ENCODE measurements at regions not wholly inside any gene's neighbourhood (a gene's known extent, or its start where the extent isn't known, plus 50 kb on each side); places are given as distances from the start of the nearest gene placed in this dataset.

GRCh38 chr20:6886065-6886729, 118.7 kb downstream of the BMP2 start:
- DNase-seq = no peak

- DNase-seq = no peak
Observed at GRCh38 chr20:6887966-6888365, 120.5 kb downstream of the BMP2 start.

GRCh38 chr20:6888736-6889395, 121.4 kb downstream of the BMP2 start:
- no peak for DNase-seq

- DNase-seq = no peak
Observed at GRCh38 chr20:6892724-6893123, 125.2 kb downstream of the BMP2 start.

GRCh38 chr20:6898928-6899327, 131.4 kb downstream of the BMP2 start:
- no peak for DNase-seq

GRCh38 chr20:6906871-6907270, 139.4 kb downstream of the BMP2 start:
- DNase-seq = no peak

GRCh38 chr20:6908673-6909072, 141.2 kb downstream of the BMP2 start:
- no peak for DNase-seq

GRCh38 chr20:6909608-6910007, 142.1 kb downstream of the BMP2 start:
- DNase-seq = no peak

GRCh38 chr20:6914986-6915385, 147.5 kb downstream of the BMP2 start:
- no peak for DNase-seq

- no peak for DNase-seq
Observed at GRCh38 chr20:6916938-6917337, 149.5 kb downstream of the BMP2 start.

- no peak for DNase-seq
Observed at GRCh38 chr20:6919792-6920468, 152.4 kb downstream of the BMP2 start.

GRCh38 chr20:6920991-6921613, 153.6 kb downstream of the BMP2 start:
- DNase-seq = peak; percentile 27

- DNase-seq = peak; percentile 55
Observed at GRCh38 chr20:6921717-6922386, 154.4 kb downstream of the BMP2 start.

GRCh38 chr20:6924681-6925080, 157.2 kb downstream of the BMP2 start:
- no peak for DNase-seq

- no peak for DNase-seq
Observed at GRCh38 chr20:6925744-6926278, 158.3 kb downstream of the BMP2 start.

GRCh38 chr20:6940048-6940447, 172.6 kb downstream of the BMP2 start:
- DNase-seq = peak; percentile 62

GRCh38 chr20:6940876-6941275, 173.4 kb downstream of the BMP2 start:
- DNase-seq = no peak

GRCh38 chr20:6941571-6941970, 174.1 kb downstream of the BMP2 start:
- DNase-seq = no peak

- DNase-seq = no peak
Observed at GRCh38 chr20:6942266-6942665, 174.8 kb downstream of the BMP2 start.

- no peak for DNase-seq
Observed at GRCh38 chr20:6944292-6944691, 176.8 kb downstream of the BMP2 start.

GRCh38 chr20:6953611-6954010, 186.1 kb downstream of the BMP2 start:
- DNase-seq = no peak

- DNase-seq = no peak
Observed at GRCh38 chr20:6954219-6954618, 186.7 kb downstream of the BMP2 start.

GRCh38 chr20:6956056-6956455, 188.6 kb downstream of the BMP2 start:
- no peak for DNase-seq
